Activated T-cell treated with anti-CD3 and anti-CD28 coated beads for 1 hour (primary cell): ENCODE measurements at regions not wholly inside any gene's neighbourhood (a gene's known extent, or its start where the extent isn't known, plus 50 kb on each side); places are given as distances from the start of the nearest gene placed in this dataset.
A peak's percentile ranks its signal among the peaks of the same experiment; 100 is the strongest.
"Not testable (repeated sequence)": the region's sequence is repeated elsewhere in the genome, so short reads cannot be mapped to it uniquely, and the experiment has no call there.

Experiments
- DNase-seq: peaks from one replicate; pipeline ENCODE4 v3.0.0-alpha.2; 2020; ENCODE audit warnings: low read depth

DNA sequence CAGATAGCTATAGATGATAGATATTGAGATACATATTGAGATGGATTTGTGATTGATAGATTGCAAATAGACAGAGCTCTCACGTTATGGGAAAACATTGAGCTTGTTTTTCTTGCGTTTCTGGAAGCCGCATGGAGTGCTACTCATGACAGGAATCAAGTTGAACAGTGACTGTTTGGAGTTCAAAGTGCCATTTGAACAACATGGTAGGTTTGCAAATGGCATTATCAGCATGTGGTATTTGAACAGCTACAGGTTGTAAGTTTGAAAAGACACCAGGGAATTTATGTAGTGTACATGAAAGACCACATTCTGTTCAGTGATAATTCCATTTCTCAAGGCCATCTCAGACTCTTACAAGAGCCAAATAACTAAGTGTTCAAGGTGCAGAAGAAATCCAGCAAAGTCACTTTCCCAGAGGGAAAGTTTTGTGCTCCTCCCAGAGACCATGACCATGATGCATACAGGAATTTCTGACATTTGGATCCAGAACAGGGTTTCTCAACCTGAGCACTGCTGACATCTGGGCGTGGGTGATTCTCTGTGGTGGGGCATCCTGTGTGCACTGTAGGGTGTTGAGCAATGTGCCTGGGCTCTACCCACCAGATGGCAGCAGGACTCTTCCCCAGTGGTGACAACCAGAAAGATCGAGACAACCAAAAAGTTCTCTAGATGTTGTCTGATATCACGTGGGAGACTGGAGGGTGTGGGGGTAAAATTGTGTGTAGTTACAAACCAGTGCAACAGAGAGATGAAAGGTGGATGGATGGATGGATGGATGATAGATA, 399.1 kb upstream of the AMELY start:
- peak; percentile 51 for DNase-seq

DNA sequence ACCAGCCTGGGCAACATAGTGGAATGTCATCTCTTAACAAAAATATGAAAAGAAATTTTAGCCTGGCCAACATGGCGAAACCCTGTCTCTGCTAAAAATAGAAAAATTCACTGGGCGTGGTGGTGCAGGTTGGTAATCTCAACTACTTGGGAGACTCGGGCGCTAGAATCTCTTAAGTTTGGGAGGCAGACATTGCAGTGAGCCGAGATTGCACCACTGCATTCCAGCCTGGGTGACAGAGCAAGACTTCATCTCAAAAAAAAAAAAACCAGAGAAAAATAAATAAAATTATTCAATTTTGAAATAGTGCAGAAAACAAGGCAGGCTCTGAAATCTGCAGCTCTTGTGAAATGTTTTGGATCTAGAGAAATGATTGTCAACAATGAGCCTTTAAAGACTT, 397.3 kb upstream of the AMELY start:
- DNase-seq, result no peak

DNA sequence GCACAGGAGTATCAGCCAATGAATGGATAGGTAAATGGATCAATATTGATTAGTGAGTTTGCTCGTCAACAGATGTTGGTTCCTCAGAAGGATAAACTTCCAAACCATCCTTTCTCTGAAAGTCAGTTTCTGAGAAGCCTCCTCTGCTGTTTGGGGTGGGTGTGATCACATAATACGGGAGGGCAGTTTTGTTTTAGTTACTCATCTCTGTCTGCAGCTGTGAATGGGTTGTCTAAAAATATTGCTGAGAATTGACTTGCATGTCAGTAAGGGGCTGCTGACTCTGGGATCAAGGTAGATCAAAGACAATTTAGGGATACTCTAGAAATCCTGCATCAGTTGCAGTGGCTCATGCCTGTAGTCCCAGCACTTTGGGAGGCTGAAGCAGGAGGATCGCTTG, 390.8 kb upstream of the AMELY start:
- no peak for DNase-seq

DNA sequence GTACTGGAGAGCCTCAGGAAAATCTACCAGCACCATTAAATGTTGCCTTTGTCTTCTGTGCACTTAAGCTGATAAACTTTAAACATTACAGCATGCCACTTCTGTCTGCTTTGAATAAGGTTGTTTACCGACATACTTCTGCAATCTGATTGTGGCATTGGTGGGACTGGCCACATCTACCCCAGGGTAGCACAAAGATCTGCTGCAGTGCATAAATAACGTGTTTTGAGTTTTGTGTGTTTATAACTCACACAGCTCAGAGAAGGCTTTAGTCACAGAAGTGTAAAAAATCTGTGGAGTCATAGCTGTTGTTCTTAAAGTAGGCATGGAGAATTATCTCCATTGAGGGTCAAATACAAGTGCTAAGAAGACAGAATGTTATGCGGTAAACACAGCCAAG, 388.4 kb upstream of the AMELY start:
- no peak for DNase-seq

DNA sequence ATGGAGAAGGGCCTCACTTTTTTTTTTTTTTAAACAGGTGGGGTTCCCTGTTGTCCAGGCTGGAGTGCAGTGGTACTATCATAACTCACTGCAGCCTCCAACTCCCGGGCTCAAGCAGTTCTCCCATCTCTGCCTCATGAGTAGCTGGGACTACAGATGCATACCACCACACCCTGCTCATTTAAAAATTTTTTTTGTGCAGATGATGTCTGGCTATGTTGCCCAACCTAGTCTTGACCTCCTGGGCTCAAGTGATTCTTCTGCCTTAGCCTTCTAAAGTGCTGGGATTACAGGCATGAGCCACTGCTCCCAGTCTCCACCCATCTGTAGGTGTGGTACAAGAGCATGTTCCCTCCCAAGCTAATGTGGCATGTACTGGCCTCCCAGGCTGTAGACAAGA, 380.6 kb upstream of the AMELY start:
- DNase-seq, result no peak

DNA sequence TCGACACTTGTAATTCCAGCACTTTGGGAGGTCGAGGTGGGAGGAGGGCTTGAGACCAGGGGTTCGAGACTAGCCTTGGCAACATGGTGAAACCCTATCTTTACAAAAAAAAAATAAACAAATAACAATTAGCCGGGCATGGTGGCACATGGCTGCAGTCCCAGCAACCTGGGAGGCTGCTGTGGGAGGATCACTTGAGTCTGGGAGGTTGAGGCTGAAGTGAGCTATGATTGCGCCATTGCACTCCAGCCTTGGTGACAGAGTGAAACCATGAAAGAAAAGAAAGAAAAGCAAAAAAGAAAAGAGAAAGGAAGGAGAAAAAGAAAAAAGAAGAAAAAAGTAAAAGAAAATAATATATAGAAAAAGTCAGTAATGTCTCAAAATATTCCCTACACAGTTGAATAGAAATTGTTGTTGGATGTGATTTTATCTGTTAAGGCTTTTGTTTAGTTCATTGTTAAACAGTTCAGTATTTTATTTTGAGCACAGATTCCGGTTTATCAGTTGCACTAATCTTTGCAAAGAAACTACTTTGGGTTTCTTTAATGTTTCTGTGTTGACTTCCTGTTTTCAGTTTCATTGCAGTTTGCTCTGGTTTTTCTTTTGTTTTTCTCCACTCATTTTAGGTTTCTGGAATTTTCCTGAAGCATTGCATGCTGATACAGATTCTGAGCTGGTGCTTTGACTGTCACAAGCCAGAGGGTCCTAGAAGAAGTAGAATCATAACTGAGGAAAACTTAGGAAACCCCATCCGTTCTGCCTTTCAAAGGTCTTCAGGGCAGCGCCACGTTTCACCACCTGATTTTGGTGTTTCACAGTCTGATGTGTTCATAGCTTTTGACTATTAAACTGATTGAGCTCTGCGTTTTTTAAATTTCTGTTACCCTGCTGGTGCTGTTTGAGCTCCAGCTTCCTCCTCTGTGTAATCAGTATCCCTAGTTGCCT, 378.6 kb upstream of the AMELY start:
- DNase-seq, result no peak

DNA sequence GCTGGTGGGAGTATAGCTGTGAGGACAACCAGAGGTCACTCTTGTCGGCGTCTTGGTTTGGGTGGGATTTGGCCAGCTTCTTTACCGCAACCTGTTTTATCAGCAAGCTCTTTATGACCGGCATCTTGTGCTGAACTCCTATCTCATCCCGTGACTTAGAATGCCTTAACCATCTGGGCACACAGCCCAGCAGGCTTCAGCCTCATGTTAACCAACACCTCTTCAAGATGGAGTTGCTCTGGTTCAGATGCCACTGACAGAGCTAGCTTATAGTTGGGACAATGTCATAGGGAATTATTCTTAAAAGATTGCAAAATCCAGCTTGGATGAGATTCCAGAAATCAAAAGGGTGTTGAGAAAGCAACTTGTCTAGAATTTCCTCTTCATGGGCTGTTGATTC, 377.1 kb upstream of the AMELY start:
- no peak for DNase-seq

DNA sequence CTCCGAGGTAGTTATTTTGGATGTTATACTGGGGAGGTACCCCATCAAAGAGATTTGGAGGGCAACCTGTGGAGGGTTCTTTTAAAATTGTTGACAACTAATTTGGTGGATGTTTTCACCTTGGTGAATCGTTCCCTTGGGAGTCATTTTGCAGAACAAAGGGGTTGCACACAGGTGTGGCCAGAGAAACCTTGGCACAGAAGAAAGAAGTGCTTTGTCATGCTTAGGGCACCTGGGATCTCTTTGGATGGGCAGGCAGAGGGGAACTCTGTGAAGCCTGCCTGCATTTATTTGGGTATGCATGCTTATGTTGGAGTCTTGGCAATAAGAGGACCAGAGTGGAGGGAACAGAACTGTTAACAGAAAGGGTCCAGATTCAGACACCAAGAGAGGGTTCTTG, 376.4 kb upstream of the AMELY start:
- not testable (repeated sequence) for DNase-seq

DNA sequence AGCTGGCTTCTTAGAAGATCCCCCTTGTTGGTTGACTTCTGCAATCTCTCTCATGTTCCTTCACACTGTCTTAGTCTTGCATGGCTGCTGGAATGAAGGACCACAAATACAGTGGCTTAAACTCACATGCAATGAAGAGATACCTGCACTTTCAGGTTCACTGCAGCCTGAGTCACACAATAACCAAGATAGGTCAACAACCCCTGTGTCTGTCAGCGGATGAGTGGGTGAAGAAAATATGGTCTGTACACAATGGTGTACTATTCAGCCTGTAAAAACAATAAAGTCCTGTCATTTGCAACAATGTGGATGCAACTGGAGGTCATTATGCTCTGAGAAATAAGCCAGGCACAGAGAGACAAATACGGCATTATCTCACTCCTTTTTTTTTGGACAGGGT, 373.8 kb upstream of the AMELY start:
- DNase-seq, result no peak

DNA sequence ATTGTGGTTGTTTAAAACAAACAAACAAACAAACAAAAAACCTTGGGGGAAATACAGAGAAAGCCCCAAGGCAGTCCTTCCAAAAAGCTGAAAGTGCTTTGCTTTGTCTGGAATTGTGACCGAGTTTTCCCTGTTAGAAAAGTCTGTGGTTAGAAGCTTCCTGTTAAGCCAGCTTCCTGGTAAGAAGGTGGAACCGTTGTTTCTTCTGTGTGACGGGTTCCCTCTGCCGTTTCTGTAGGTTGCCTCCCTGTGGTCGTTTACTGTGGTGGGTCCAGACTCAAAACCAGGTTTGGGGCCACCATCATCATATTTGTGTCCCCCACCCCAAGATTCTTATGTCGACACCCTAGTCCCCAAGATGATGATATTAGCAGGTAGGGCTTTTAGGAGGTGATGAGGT, 371.4 kb upstream of the AMELY start:
- no peak for DNase-seq

DNA sequence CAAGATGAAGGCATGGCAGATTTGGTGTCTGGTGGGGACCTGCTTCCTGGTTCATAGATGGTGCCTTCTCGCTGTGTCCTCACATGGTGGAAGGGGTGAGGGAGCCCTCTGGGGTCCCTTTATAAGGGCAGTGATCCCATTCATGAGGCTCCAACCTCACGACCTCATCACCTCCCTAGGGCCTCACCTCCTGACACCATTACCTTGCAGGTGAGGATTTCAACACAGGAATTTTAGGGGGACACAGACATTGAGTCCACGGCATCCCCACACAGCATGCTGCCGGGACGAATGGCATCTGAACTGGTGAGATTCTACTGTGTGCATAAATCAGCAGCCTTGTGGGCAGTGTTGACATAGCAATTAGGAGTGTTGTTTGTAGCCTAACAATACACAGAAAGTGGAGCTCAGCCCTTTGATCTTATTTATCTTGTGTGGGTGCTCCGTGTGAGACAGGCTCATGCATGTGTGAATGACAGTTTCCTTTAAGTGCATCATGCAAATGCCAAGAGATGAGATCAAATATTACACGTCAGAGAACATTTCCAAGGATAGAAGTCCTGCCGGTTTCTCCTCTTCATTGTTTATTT, 368.7 kb upstream of the AMELY start:
- not testable (repeated sequence) for DNase-seq

DNA sequence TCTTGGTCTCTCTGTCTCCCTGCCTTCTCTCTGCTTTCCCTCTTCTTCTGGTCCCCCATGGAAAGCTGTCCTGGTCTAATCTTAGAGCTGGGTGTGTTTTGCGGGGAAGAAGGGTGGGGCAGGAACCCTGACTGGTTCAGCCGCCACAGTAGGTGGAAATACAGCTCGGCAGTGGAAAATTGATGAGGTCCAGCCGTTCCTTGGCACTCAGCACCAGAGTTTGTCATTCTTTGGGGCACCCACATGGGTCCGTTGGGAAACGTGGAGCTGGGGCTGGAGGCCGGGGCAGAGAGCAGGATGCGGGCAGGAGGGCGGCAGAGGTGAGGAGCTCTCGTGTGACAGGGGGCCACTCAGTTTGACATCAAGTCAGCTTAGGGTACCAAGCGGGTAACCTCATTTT, 364.2 kb upstream of the AMELY start:
- DNase-seq, result no peak

DNA sequence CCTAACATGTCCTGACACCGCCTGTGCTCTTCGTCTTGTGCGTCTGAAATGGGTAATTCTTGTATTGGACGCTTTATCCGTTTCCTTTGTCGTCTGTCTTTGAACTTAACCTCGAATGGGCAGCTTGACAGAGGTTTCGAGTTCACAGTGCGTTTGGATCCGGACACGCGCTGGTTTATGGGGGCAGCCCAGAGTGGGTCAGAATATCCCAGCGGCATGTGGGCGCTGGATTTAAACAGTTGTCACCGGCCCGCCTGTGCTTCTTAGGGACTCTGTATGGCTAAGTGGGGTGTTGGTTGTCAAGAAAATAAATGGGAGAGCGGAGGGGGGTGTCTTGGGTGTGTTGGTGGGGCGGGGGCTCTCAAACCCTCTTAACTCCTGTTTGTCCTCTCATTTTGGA, 363.5 kb upstream of the AMELY start:
- DNase-seq, result no peak

DNA sequence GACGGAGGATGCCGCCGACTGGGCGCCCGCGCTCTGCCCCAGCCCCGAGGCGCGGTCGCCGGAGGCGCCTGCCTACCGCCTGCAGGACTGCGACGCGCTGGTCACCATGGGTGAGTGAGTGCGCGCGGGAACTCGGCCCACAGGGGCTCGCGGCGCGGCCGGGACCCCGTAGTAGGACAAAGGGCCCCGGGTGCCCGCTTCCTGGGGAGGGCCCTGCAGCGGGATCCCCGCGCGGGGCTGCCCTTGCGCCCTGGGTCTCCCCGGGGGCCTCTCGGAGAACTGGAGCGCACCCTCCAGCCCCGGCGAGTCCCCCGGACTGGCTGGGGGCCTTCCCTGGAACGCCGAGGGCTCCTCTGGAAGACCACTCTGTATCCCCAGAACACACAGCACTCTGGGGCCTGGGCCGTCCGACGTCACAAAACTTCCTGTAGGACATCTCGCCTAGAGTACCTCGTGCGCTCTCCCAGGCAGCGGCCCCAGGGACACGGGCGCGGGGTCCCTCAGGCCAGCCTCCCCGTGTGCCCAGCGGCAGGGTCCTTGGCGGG, 362.9 kb upstream of the AMELY start:
- no peak for DNase-seq

DNA sequence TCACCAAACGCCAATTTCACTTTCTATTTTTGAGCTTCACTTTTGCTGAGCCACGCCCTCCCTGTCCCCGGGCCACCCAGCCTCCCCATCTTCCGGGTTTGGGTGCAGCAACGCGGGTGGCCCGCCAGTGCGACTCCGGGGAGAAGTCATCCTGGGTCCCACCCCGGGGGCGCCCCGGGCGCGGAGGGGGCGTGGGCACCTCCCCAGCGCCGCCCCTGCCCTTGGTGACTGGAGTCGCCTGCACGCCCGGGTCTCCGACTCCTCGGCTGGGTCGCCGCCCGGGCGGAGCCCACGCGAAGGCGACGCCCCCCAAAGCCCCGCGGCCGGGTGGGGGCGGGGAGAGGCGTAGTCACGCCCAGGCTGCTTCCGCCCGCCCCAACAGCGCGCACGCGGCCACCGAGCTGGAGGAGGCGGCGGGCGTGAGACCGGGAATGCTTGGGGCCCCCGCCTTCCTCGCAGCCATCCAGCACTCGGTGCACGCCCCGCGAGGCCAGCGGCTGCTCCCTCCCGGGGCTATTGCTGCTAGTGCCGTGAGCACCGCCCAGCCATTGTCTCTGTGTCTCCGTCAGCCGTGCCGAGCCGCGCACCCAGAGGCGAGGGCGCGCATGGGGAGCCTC, 362.1 kb upstream of the AMELY start:
- peak; percentile 77 for DNase-seq

DNA sequence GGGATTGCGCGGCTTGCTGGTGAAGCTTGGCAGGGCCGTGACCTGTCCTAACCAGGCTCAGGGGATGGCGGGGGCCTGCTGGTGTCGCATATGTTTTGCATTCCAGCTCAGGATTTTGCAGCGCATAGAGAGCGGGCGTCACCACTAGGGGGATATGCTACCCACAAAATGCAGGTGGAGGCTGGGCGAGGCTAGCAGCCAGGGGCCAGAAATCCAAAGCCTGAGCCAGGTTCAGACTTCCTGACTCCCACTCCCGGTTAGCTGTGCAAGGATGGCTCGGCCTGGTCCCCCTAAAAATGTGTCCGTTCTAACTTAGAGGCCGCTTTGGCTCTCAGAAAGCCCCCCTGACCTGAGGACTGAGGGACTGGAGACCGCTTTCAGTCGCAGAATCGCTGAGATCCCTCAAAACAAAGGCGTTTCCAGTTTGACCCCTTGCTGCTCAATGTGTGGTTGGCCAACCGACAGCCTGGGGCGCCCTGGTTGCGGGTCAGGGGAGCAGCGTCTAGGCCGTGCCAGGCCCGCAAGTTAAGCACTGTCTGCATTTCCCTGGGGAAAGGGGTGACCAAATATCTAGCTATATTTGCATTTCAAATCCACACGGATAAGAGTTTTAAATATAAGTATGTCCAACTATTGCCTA, 361.1 kb upstream of the AMELY start:
- peak; percentile 44 for DNase-seq

DNA sequence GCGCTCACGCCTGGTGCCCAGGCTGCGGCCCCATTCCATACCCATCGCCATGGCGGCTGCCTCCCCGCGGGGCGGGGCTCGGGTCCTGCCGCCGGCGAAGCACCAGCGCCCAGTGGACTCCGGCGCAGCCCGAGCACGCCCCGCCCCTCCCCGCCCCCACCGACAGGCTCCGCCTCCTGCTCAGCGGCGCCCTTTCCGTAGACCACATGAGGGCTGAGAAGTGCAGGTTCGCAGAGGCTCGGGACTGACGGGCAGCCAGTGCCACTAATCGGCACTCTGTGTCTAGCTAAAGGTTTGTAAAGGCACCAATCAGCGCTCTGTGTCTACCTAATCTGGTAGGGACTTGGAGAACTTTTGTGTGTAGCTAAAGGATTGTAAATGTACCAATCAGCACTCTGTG, 352.2 kb upstream of the AMELY start:
- DNase-seq, result no peak

DNA sequence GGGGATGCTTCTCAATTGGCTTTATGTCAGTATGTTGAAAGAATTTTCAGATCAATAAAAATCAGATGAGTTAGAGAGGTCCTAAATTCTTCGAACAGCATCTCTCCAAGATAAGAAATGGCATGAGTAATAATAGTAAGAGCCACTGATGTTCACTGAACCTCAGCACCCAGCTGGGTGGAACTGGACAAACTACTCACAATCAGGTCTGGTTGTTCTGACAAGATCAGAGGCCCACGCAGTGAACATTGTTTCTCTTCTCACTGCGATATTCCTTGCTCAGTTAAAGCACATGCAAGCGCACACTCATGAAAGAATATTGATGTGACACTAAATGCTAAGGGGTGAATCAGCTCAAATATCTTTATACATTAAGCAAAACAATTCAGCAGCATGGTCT, 351.0 kb upstream of the AMELY start:
- no peak for DNase-seq

DNA sequence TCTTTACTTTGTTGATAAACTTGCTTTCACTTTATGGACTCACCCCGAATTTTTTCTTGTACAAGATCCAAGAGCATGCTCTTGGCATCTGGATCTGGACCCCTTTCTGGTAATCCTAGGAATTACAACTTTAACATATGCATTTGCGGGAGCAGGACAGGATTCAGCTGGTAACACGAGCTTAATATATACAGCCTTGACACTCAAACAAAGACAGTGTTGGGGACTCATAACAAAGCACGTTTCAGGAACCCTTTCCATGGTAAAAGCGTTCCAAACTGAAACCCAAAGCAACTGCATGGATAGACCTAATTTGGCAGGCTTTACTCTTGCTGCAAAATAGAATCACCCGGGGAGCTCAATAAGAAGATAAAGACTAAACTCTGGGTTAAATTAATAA, 349.7 kb upstream of the AMELY start:
- no peak for DNase-seq

DNA sequence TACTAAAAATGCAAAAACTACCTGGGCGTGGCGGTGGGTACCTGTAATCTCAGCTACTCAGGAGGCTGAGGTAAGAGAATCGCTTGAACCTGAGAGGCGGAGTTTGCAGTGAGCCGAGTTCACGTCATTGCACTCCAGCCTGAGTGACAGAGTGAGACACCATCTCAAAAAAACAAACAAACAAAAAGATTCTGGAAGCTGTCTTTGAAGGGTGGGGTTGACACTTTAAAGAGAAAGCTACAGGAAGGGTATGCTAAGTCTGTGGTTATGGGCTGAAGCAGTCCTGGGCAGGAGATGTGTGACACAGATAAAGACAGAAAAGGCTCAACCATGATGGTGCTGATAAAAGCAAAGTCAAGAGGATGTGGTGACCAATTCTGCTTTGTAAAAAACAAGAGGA, 328.5 kb upstream of the AMELY start:
- peak; percentile 2 for DNase-seq

DNA sequence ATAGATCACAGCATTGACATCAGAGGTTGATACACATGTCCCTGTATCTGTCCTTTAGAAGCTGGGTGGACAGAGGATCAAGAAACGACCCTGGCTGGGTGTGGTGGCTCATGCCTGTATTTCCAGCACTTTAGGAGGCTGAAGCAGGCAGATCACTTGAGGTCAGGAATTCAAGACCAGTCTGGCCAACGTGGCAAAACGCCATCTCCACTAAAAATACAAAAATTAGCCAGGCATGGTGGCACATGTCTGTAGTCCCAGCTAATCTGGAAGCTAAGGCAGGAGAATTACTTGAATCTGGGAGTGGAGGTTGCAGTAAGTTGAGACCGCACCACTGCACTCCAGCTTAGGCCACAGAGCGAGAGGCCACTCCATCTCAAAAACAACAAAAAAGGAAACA, 300.4 kb upstream of the AMELY start:
- no peak for DNase-seq

DNA sequence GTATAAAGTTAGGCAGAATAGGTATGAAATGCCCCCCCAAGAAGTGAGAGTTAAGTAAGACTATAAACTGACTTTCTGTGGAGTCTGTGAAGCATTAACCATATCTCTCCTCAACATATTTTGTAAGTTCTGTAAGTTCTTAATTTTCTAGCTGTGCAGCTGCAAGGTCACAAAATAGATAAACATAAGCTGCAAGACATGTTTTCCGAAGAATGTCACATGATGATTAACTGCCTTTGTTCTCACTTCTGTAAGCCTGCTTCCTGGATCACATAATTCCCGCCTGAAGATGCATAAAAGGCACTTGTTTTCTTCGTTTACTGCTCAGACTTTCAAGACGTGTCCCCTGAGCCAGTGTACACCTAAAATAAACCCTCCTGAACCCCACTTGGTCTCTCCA, 292.9 kb upstream of the AMELY start:
- DNase-seq, result no peak
